Skeletal muscle tissue (tissue), 3 donors: ENCODE measurements at regions not wholly inside any gene's neighbourhood (a gene's known extent, or its start where the extent isn't known, plus 50 kb on each side); places are given as distances from the start of the nearest gene placed in this dataset.

Source experiments
- H3K27ac ChIP-seq: one replicate; pipeline ENCODE4 v1.7.0; 2013; ENCODE audit warnings: mild to moderate bottlenecking, low read depth, low read length, inconsistent platforms
- H3K27me3 ChIP-seq, 3 donors: one replicate each; pipeline ENCODE4 v1.7.0; 2013; ENCODE audit warnings: low read length in 3 of 3; ENCODE audit not compliant: control insufficient read depth in 3 of 3, insufficient read depth in 3 of 3
- H3K36me3 ChIP-seq, 3 donors: one replicate each; pipeline ENCODE4 v1.7.0; 2013; ENCODE audit warnings: low read length in 3 of 3; ENCODE audit not compliant: control insufficient read depth in 3 of 3, insufficient read depth in 3 of 3
- H3K4me1 ChIP-seq, 3 donors: one replicate each; pipeline ENCODE4 v1.7.0; 2013; ENCODE audit warnings: low read length in 3 of 3, mild to moderate bottlenecking in 3 of 3; ENCODE audit not compliant: control insufficient read depth in 3 of 3, insufficient read depth in 3 of 3
- H3K4me3 ChIP-seq, 3 donors: one replicate each; pipeline ENCODE4 v1.7.0; 2013; ENCODE audit warnings: low read length in 3 of 3
- H3K9ac ChIP-seq, 3 donors: one replicate each; pipeline ENCODE4 v1.7.0; 2013; ENCODE audit warnings: low read length in 3 of 3, mild to moderate bottlenecking in 3 of 3, moderate library complexity in 2 of 3, low read depth in 1 of 3
- H3K9me3 ChIP-seq, 3 donors: one replicate each; pipeline ENCODE4 v1.7.0; 2013; ENCODE audit warnings: low read length in 3 of 3; ENCODE audit not compliant: control insufficient read depth in 3 of 3
- donor health status: Osteomylitis.

DNA sequence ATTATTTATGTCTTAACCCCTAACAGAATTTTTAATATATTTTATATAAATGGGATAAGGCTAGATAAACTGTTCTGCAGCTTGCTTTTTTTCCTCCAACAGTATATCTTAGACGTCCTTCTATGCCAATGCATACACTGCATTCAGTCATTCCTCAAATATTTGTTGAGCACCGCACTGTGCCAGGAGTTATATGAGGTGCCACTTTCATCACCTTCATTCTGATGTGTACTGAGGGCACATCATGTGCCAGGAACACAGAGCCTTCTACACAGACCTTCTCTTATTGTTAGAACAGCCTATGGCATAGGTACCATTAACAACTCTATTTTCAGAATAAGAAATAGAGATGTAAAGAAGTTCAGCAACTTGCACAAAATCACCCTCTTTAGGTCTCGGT lies 570.1 kb downstream of the CDK5RAP2 start:
- H3K9me3 ChIP-seq, result no peaks in the 10 kb centered on the region
- peaks cover 0 to 4% (median 0%) of the 10 kb centered on the region in 3 donors for H3K27me3 ChIP-seq
- H3K36me3 ChIP-seq, result no peaks in the 10 kb centered on the region
- no peaks in the 10 kb centered on the region for H3K4me1 ChIP-seq
- no peak overlapping the region for H3K4me3 ChIP-seq
- H3K9ac ChIP-seq, result no peak overlapping the region
- H3K27ac ChIP-seq, result no peak overlapping the region

DNA sequence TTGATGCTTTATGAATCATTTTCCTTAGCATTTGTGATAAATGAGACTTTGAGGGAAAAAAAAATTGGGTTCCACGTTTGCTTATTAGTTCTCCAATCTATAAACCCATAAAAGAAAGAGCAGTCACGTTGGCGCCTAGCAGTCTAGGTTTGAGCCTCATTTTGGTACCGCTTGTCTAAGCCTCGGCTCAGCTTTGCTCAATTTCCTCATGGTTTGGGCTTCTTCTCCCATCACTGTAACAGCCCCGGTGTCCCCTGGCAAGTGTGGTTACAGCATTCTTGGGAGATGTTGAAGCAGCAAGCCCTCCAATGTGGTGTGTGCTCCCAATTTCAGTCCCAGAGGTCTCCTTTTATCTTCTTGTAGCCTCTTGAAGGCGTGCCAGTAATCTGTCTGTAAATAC lies 578.4 kb downstream of the CDK5RAP2 start:
- Histone ChIP-seq H3K4me3 (no peak overlapping the region), H3K9me3 (no peaks in the 10 kb centered on the region), H3K36me3 (no peaks in the 10 kb centered on the region), H3K4me1 (no peaks in the 10 kb centered on the region), H3K27ac (no peak overlapping the region), H3K9ac (no peak overlapping the region), H3K27me3 (no peaks in the 10 kb centered on the region)

DNA sequence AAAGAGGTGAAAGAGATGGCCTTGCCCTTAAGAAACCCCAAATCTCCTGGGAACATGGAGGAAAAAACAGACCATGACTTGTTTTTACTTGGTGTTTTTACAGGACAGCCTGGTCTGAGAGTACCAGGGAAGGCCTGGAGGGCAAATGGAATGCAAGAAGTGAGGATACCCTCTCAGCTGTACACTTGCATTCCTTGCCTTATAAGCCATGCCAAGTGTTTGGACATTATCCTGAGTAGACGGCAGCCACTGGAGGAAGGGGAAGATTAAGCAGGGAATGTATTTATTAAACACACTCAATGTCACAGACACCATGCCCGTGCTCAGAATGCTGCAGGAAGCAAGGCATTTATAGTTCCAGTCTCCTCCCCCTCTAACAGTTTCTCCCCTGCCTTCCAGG lies 581.4 kb downstream of the CDK5RAP2 start:
- Histone ChIP-seq H3K27ac (no peak overlapping the region), H3K4me3 (no peak overlapping the region), H3K4me1 (no peaks in the 10 kb centered on the region), H3K9me3 (no peaks in the 10 kb centered on the region), H3K27me3 (peaks cover 0 to 6% (median 3%) of the 10 kb centered on the region in 3 donors), H3K36me3 (no peaks in the 10 kb centered on the region), H3K9ac (no peak overlapping the region)

DNA sequence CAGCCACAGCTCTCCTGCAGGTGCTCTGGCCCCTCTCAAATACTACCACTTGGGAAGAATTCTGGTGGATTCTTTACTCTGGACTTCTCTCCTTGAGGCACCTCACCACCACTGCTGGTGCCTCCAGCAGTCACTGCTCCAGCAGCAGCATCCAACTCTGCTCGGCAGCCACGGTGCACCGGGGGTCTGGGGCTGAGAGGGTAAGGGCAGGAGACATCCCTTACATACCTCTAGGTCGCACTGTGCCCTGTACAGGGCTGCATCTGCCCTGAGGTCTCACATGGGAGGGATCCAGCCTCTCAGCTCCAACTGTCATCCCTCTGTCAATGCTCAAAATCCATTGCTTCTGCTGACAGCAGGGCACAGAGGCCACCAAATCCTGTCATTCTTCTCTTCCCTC lies 588.2 kb downstream of the CDK5RAP2 start:
- Histone ChIP-seq H3K27ac (no peak overlapping the region), H3K36me3 (no peaks in the 10 kb centered on the region), H3K4me1 (no peaks in the 10 kb centered on the region), H3K9me3 (no peaks in the 10 kb centered on the region), H3K27me3 (peaks cover 0 to 8% (median 6%) of the 10 kb centered on the region in 3 donors), H3K9ac (no peak overlapping the region), H3K4me3 (no peak overlapping the region)

DNA sequence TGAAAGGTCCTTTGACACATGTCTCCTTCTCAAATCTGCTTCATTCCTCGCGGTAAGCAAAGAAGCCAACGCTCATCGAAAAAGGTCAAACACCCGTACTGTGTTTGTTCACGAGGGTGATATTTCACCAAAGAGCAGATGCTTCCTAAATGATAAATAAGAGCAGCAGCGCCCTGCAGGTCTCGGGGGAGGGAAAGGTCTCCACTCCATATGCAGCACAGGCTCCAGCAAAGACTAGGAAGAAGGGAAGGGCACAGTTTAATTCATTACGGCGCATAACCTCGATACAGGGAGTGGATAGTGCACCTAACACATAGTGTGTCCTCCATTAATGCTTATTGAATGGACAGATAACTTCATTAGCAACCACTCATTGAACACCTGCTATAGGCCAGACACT lies 593.3 kb downstream of the CDK5RAP2 start:
- no peaks in the 10 kb centered on the region for H3K36me3 ChIP-seq
- H3K27ac ChIP-seq, result no peak overlapping the region
- H3K9ac ChIP-seq, result no peak overlapping the region
- no peak overlapping the region for H3K4me3 ChIP-seq
- H3K9me3 ChIP-seq, result no peaks in the 10 kb centered on the region
- H3K4me1 ChIP-seq, result no peaks in the 10 kb centered on the region
- peaks cover 0 to 3% (median 2%) of the 10 kb centered on the region in 3 donors for H3K27me3 ChIP-seq

DNA sequence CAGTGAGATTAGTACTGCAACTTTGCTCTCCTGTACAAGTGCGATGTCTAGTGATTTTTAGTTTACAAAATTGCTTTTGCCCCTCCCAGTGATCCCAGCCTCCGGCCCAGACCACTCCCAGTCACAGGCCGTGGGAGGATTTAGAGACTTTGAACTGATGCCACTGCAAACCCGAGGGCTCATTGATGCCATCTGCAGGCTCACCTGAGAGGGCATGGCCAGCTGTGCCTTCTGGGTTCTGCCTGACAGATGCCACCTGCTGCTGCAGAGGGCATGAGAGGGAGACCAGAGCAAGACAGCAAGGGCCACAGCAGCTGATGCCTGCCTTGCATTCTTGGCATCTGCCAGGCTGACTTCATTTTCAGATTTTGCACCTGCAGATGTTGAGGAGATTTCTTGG lies 593.8 kb downstream of the CDK5RAP2 start:
- H3K4me1 ChIP-seq, result no peaks in the 10 kb centered on the region
- H3K36me3 ChIP-seq, result no peaks in the 10 kb centered on the region
- no peaks in the 10 kb centered on the region for H3K9me3 ChIP-seq
- H3K9ac ChIP-seq, result no peak overlapping the region
- no peak overlapping the region for H3K27ac ChIP-seq
- H3K27me3 ChIP-seq, result peaks cover 0 to 3% (median 0%) of the 10 kb centered on the region in 3 donors
- H3K4me3 ChIP-seq, result no peak overlapping the region

DNA sequence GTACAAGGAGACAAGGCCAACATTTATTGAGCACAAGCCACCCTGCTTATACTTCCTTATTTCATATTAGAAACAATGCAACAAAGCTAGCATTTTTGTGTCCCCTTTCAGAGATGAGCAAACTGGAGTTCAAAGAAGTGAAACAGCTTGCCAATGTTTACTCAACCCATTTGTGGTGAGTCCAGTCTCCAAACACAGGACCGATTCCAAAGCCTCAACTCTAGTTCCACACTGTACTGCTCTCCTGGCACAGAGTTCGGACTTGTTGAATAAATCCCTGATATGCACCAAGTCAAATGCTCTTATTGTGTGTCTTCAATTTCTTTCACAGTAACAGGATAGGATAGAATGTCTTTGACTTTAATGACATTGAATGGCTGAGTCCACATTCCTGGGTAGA lies 604.8 kb upstream of the BRINP1 start:
- no peak overlapping the region for H3K27ac ChIP-seq
- H3K4me1 ChIP-seq, result peaks cover 0 to under 1% (median under 1%) of the 10 kb centered on the region in 3 donors
- no peak overlapping the region for H3K4me3 ChIP-seq
- H3K9ac ChIP-seq, result no peak overlapping the region
- H3K9me3 ChIP-seq, result no peaks in the 10 kb centered on the region
- no peaks in the 10 kb centered on the region for H3K27me3 ChIP-seq
- H3K36me3 ChIP-seq, result no peaks in the 10 kb centered on the region

DNA sequence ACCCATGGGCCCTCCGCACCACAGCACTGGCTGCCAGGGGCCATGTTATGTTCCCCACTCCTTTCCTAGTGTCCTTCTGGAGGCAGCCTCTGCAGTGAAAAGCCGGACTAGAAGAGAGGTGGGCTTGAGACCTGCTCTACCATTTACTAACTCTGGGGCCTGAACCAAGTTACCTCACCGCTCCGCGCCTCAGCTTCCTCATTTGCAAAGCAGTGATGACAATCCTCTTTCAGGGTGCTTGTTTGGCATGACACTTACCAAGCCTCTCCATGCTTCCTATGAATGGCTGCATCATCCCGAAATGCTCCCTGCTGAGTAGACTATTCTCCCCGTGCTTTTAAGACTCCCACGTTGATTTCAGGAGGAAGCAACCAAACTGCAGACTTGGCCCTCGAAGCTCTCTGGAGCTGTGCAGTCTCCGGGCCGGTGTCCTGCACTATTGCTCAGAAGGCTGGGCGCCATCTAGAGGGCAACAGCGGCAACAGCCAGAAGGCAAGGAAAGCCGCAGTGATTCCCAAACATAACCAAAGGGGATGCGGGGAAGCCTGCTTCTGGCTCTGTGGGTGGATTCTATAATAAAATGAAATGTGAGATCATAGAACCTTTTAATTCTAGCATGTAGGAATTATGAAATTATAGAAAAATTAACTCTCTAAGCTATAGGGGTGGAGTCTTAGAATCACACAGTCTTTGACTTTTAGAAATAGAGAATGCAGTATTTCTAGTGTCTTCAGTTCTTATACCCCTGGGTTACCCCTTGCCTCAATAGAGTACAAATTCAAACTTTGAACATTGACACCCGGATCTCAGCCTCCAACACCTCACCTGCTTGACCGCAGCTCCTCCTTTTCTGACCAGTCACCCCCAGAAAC lies 599.8 kb upstream of the BRINP1 start:
- no peak overlapping the region for H3K27ac ChIP-seq
- H3K36me3 ChIP-seq, result no peaks in the 10 kb centered on the region
- H3K9me3 ChIP-seq, result no peaks in the 10 kb centered on the region
- H3K9ac ChIP-seq, result no peak overlapping the region
- peaks cover under 1 to 5% (median 4%) of the 10 kb centered on the region in 3 donors for H3K4me1 ChIP-seq
- peaks cover 0 to 4% (median 0%) of the 10 kb centered on the region in 3 donors for H3K27me3 ChIP-seq
- no peak overlapping the region for H3K4me3 ChIP-seq

DNA sequence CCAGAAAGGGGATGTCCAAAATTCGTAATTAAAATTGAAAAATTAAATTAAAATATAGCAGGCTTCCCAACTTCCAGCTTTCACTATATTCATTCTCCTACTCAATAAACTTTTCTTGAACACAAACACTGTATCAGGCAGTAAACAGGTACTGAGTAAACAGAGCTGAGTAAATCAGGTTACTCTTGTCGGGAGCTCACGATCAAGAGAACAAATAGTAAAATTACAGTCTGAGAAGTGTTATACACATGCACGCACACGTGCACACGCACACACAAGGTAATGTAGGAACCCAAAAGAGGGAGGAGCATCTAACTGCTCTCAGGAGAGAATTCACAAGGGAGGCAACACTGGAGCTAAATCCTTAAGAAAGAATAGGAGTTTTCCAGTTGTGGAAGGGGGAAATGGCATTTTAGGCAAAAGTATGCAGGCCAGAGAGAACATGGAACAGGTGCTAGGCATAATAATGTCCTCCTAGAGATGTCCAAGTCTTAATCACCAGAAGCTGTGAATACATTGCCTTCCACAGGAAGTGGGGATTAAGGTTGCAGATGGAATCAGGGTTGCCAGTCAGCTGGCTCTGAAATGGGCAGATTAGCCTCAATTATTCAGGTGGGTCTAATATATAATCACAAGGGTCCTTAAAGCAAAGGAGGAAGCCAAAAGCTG lies 598.8 kb upstream of the BRINP1 start:
- Histone ChIP-seq H3K27ac (no peak overlapping the region), H3K9me3 (no peaks in the 10 kb centered on the region), H3K4me1 (peaks cover 5 to 10% (median 6%) of the 10 kb centered on the region in 3 donors), H3K36me3 (no peaks in the 10 kb centered on the region), H3K4me3 (no peak overlapping the region), H3K9ac (no peak overlapping the region), H3K27me3 (peaks cover 0 to 5% (median 0%) of the 10 kb centered on the region in 3 donors)

DNA sequence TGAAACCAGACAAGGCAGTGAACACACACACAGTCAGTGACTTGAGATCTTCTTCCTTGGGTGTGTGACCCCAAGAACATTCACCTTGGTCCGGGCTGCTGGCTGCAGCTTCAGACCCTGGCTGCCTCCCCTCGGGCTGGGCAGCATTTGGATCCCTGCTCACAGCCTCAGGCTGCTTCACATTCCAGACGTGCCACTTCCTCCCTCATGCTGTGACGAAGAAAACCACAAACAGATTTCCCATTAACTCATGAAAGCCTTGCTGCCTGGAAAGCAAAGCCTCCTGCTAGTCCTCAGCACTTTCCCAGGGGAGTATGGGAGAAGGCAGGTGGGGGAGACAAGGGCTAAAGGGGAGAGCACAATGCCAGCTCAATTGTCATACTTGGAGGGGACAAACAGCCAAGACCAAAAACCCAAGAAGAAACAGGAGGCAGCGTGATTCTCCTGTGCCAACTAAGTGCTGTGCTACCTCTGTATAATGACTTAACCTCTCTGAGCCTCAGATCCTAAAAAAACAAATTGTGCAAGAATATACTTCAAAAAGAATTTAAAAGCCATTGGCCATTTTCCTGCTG lies 594.6 kb upstream of the BRINP1 start:
- Histone ChIP-seq H3K9ac (no peak overlapping the region), H3K27me3 (peaks cover 0 to 4% (median 0%) of the 10 kb centered on the region in 3 donors), H3K4me1 (peaks cover 3 to 8% (median 6%) of the 10 kb centered on the region in 3 donors), H3K9me3 (no peaks in the 10 kb centered on the region), H3K27ac (no peak overlapping the region), H3K4me3 (no peak overlapping the region), H3K36me3 (no peaks in the 10 kb centered on the region)
